EL (cell line): ENCODE measurements at regions not wholly inside any gene's neighbourhood (a gene's known extent, or its start where the extent isn't known, plus 50 kb on each side); places are given as distances from the start of the nearest gene placed in this dataset.

Source experiments
- DNase-seq: peaks from one replicate; pipeline ENCODE4 v3.0.0-alpha.2; 2016

- no peak for DNase-seq
Observed at GRCh38 chr2:8541223-8541622, 140.6 kb upstream of the ID2 start.

DNA sequence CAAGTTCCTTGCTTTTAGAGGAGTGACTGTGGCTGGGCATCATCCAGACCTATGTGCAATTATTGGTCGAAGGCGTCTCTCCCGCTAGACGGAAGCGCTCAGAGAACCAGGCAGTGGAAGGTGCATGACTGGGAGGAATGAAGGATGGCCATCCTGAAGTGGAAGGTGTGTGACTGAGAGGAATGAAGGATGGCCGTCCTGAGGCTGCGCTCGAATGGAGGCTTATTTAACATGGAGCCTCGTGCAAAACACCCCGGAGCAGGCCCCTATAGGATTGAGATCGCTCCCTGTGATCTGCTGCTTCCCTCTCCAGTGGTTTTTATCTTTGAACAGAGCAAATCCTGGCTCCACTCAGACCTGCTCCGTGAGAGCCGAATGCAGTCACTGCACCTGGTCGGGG lies 140.2 kb upstream of the ID2 start:
- no peak for DNase-seq

DNA sequence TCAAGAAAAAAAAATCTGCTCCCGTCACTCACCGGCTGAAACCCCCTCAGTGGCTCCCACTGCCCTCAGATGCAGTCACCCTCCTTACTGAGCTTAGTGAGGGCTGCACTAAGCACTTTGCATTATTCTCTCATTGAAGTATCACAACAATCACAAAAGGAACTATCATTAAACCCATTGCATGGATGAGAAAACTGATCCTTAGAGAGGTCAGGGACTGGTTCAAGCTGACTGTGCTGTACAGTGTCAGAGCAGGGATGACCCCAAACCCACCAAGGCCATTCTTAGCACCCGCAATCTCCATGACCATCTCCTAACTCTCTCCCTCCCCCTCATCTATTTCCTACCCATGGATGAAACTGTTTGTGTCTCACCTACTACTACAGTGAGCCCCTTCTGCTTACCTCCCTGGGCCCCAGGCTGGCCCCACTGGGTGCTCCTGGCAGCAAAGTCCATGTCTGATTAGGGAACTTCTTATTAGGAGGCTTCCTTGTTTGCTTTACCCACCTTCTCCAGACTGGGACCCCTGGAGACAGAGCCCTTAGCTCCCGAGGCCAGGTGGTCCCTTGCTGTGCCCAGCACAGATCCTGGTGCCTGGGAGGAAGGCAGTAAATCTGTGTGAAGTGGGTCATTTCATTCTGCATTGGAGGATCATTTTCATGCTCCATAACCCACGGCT lies 139.3 kb upstream of the ID2 start:
- DNase-seq = no peak

GRCh38 chr2:8543060-8543382 lies 138.8 kb upstream of the ID2 start:
- DNase-seq = no peak

DNA sequence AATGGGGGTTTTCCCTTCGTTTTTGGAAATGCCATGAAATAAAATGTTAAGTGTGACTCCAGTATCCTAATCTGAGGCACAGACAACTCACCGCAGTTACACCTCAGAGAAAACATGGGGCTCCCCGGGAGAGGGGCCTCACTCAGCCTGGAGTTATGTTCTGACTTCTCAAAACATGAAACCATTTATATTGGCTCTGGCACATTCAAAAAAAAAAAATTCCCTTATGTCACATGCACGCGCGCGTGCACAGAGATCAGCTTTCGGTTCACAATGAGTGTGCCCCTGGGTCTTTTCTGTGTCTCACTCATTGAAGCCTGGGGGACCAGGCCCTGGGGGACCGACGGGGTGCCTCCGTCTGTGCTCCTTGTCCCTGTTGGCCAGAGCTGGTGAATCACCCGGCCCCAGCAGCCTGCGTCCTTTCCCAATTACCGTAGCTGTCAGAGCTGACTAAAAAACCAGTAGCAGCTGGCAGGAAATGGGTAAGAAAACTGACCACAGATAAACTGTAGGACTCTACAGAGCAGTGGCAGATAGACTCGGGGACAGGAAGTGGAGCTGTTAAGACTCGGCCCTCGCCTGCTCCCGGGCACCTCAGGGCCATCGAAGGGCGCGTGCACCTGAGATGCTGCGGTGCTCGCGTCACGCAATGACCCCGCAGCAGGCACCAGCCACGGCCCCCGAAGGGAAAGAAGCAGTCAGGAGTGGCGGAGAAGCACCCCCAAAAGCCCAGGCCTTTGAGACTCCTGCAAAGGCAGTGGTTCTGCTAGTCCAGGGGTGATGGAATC lies 138.3 kb upstream of the ID2 start:
- DNase-seq = peak; percentile 90

- DNase-seq = no peak
Observed at GRCh38 chr2:8544171-8544785, 137.6 kb upstream of the ID2 start.

DNA sequence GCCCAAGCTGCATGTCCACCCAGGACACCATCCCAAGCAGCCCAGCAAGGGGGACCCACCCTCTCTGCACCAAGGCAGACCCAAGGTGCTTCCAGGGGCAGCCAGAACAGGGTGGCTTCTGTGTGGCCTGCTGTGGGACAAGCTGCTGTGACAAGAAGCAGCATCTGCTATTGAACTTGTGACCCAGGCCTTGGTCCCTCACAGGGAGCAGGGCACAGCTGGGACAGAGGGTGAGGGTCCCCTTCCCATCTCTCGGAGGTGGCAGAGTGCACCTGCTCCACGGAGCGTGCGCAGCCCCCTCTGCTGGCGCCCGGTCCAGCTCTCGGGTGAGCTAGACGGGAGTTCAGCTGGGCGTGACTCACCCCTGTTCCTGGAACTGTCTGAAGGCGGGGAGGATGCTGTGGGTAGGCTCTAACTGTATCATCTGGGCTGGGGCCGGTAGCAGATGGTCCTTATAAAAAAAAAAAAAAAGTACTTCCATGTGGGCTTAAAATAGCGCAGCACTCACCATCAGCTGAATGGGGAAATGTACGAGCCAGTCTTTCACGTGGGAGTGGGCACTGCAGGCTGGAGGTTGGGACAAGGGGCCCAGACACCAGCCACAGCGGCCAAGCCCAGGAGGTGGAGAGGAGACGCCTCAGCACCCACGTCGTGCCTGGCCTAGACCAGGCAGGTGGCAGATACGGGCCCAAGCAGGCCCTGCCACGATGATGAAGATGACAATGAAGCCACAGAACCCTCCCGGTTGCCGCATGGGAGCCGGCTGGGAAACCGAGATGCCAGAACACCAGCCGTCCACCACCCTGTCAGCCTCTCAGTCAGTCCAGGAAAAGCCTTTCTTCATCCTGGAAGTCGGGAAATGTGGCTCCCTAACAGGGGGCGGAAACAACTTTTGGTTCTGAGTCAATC lies 136.8 kb upstream of the ID2 start:
- DNase-seq = peak; percentile 85

GRCh38 chr2:8545695-8546611 lies 135.9 kb upstream of the ID2 start:
- no peak for DNase-seq

DNA sequence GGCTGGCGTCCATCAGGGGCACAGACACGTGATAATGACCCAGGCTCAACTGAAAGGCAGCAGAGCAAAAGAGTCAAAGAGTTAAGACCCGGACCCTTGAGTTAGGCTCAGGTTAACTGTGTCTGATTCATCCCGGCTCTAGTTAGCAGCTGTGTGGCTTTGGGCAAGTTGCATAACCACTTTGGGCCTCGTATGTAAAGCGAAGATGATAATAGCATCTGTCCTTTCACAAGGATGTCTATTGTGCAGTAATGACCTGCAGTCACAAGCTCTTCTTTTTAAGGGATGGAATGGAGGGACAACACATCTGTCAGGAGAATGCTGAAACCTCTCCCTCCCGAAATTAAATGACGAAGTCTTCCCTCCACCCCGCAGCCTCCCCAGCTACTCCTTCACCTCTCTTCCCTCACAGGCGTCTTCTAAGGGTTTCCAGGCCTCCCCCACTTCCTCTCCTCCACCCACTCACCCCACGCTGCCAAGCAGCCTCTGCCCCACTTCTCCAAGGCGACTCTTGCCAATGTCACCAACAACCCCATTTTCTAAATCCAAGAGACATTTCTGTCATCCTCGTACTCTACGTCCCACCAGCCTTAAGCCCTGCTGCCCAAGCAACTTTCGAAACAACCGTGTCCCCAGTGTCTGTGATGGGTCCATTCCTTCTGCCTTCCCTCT lies 135.1 kb upstream of the ID2 start:
- DNase-seq = no peak

DNA sequence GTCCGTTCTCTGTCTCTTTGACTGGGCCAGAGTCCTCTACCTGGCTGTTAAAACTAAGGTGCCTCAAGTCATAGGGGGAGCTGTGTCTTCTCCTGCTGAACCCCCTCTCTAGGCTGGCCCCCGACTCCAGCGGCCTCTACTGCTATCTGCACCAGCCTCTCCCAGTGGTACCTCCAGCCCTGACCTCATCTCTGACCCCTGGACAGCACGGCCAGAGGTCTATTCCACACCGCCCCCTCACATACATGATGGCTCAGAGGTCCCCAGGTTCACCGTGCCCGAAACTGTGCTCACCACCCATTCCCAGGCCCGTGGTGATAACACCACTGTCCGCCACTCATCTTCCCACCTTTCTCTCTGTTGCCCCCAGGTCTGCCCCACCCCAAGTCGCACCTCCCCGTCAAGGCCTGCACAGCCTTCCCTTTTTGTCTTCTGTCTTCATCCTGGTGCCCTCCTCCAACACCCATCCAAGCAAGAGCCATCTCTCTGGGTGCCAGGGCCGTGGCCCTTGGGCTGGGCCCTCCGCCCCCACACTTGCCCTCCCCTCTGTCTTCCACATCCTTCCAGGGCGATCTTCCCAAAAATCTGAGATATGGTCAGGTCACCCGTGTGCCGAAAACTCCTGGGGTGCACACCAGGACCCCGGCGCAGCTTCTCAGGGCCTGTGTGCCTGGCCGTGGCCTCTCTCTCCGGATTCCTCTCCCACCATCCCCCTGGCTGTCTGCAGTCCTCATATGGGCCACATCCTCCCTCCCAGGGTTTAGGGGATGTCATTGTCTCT lies 134.4 kb upstream of the ID2 start:
- no peak for DNase-seq

GRCh38 chr2:8548065-8548618 lies 133.7 kb upstream of the ID2 start:
- no peak for DNase-seq

DNA sequence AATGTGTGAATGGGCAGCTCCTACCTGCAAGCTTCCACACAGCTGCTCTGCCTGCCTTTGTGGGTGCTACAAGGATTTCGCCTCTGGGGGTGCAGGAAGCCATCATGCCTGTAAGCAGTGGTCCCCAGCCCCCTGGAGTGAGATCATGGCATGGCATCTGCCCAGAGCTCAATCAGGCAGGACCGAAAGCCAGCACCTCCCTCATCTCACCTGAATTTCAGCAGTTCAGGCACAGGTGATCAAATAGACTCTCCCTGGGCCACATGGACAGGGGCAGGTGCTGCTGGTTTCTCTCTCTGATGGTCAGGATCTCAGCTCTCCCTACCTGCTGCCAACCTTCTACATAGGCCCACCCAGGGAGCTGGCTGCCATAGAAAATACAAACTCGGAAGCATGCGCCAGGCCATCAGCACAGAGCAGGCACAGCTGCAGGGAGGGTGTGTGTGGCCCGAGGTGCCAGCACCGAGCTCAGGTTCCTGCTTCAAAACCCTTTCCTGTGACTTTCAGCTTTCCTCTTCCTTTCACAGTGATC lies 133.2 kb upstream of the ID2 start:
- DNase-seq = no peak

DNA sequence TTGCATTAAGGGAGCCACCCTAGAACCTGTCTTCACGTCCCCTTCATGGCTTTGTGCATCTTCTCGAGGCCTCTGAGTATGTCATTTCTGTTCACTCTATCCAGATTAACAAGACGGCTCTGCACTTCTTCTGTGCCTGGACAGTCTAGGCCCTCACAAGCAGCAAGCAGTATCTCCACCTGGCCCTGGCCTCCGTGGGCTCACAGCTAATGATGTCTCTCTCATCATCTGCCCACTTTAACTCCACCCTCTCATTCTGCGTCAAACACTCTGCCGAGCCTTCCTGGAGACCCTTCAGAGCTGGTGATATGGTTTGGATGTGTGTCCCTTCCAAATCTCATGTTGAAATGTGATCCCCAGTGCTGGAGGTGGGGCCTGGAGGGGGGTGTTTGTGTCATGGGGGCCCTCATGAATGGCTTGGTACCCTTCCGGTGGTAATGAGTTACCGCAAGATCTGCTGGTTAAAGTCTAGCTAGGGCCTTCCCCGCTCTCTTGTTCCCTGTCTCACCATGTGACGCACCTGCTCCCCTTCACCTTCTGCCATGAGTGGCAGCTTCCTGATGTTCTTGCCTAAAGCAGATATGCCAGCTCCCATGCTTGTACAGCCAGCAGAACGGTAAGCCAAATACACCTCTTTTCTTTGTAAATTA lies 132.5 kb upstream of the ID2 start:
- DNase-seq = no peak

DNA sequence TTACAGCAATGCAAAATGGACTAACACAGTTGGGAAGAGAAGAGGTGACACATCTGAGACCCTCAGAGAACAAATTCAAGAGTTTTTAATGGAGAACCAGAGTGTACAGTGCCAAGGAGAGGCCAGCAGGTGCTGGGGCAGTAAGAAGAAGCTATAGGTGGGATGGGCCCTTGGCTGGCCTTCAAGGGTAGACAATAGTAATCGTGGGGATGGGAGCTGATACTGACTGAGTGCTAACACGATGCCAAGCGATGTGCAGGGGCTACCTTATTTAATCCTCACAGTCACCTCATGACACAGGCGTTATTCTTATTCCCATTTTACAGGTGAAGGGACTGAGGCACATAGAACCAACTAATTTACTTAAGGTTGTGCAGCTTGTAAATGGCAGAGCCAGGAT lies 131.9 kb upstream of the ID2 start:
- no peak for DNase-seq

DNA sequence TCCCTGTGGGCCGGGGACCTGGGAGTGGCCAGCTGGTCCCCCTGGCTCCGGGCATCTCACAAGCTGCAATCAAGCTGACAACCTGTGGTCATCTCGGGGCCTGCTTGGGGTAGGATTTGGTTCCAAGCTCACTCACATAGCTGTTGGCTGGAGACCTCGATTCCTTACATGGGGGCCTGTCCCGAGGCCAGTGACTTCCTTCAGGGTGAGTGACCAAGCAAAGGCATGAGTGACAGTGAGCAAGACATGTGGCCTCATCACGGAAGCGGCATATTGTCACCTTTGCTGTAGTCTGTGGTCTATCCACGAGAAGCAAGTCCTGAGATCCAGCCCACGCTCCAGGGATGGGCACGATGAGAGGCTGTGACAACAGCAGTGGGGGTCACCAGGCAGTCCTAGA lies 131.4 kb upstream of the ID2 start:
- DNase-seq = no peak

DNA sequence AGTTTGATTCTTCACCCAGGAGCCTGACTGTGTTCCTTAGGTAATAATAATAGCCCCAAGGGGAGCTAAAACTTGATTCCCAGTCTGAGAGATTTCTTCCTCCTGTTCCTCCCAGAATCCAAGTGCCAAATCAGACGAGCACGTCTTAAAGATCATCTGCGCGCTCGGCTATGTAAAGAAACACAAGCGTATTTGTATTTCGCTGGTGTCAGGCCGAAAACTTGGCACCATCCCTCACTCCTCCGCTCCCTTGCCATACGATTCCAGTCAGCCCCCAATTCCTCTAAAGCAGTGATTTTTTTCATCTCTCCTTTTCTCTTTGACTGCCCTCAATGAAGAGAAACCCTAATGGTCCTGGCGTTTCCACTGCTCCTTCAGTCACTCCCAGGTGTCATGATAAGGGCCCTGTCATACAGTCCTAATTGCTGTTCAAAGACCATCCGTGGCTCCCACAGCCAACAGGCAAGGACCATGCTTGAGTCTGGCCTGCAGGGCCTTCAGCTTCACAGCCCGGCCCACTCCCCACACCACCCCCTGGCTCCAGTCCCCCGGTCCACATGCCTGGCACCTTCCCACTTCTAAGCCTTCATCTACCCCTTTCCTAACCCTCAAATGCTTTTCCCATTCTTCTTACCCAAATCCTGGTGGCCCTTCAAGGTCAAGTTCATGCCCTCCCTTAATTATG lies 130.8 kb upstream of the ID2 start:
- no peak for DNase-seq

GRCh38 chr2:8551622-8552074 lies 130.2 kb upstream of the ID2 start:
- no peak for DNase-seq

GRCh38 chr2:8552293-8552801 lies 129.5 kb upstream of the ID2 start:
- DNase-seq = no peak

GRCh38 chr2:8553643-8554042 lies 128.2 kb upstream of the ID2 start:
- no peak for DNase-seq
